ENCODE measurements at regions not wholly inside any gene's neighbourhood (a gene's known extent, or its start where the extent isn't known, plus 50 kb on each side); places are given as distances from the start of the nearest gene placed in this dataset.

GRCh38 chr11:26777372-26777808 lies 55.5 kb upstream of the SLC5A12 start:
- DNase-seq: no peak

- DNase-seq: no peak
Measured at GRCh38 chr11:26778000-26778757, 56.3 kb upstream of the SLC5A12 start.

- no peak for DNase-seq
Measured at GRCh38 chr11:26779074-26779865, 57.4 kb upstream of the SLC5A12 start.

- DNase-seq: no peak
Measured at GRCh38 chr11:26780376-26781085, 58.7 kb upstream of the SLC5A12 start.

- DNase-seq: no peak
Measured at GRCh38 chr11:26782220-26782965, 60.5 kb upstream of the SLC5A12 start.

- no peak for DNase-seq
Measured at GRCh38 chr11:26783997-26784396, 62.1 kb upstream of the SLC5A12 start.

- DNase-seq: no peak
Measured at GRCh38 chr11:26790738-26791137, 68.9 kb upstream of the SLC5A12 start.

- DNase-seq: no peak
Measured at GRCh38 chr11:26792941-26793340, 71.1 kb upstream of the SLC5A12 start.

GRCh38 chr11:26793487-26793886 lies 71.6 kb upstream of the SLC5A12 start:
- DNase-seq: no peak

GRCh38 chr11:26801601-26802000 lies 79.7 kb upstream of the SLC5A12 start:
- no peak for DNase-seq

- DNase-seq: no peak
Measured at GRCh38 chr11:26805001-26805400, 83.1 kb upstream of the SLC5A12 start.

- no peak for DNase-seq
Measured at GRCh38 chr11:26806219-26806618, 84.4 kb upstream of the SLC5A12 start.

GRCh38 chr11:26820739-26821138 lies 98.9 kb upstream of the SLC5A12 start:
- DNase-seq: no peak

- no peak for DNase-seq
Measured at GRCh38 chr11:26823963-26824362, 102.1 kb upstream of the SLC5A12 start.

GRCh38 chr11:26827567-26828081 lies 105.8 kb upstream of the SLC5A12 start:
- DNase-seq: no peak

- DNase-seq: no peak
Measured at GRCh38 chr11:26828288-26828687, 106.4 kb upstream of the SLC5A12 start.

- DNase-seq: no peak
Measured at GRCh38 chr11:26830218-26830617, 108.4 kb upstream of the SLC5A12 start.

- no peak for DNase-seq
Measured at GRCh38 chr11:26830757-26831156, 108.9 kb upstream of the SLC5A12 start.

GRCh38 chr11:26834601-26835000 lies 112.7 kb upstream of the SLC5A12 start:
- DNase-seq: no peak

GRCh38 chr11:26835611-26836010 lies 113.8 kb upstream of the SLC5A12 start:
- DNase-seq: no peak

GRCh38 chr11:26837154-26837553 lies 115.3 kb upstream of the SLC5A12 start:
- no peak for DNase-seq

- no peak for DNase-seq
Measured at GRCh38 chr11:26839911-26840698, 118.2 kb upstream of the SLC5A12 start.

All from NCI-H524 (cell line).